ENCODE measurements at regions not wholly inside any gene's neighbourhood (a gene's known extent, or its start where the extent isn't known, plus 50 kb on each side); places are given as distances from the start of the nearest gene placed in this dataset.

- CTCF ChIA-PET, result no interaction called here
- POLR2A ChIA-PET, result no interaction called here
Observed at GRCh38 chr9:74281674-74282073, 215.5 kb upstream of the RORB start.

GRCh38 chr9:74282526-74283253 lies 214.4 kb upstream of the RORB start:
- ChIA-PET CTCF (no interaction called here), POLR2A (no interaction called here)

GRCh38 chr9:74284581-74285450 lies 212.3 kb upstream of the RORB start:
- POLR2A ChIA-PET, result no interaction called here

GRCh38 chr9:74293479-74293878 lies 203.7 kb upstream of the RORB start:
- POLR2A ChIA-PET, result no interaction called here
- CTCF ChIA-PET, result no interaction called here

More at GRCh38 chr9:74284581-74285450, 212.3 kb upstream of the RORB start:
- CTCF ChIA-PET, result no interaction called here

GRCh38 chr9:74303945-74304344 lies 193.2 kb upstream of the RORB start:
- CTCF ChIA-PET, result no interaction called here
- POLR2A ChIA-PET, result no interaction called here

GRCh38 chr9:74304598-74304997 lies 192.5 kb upstream of the RORB start:
- POLR2A ChIA-PET, result no interaction called here

GRCh38 chr9:74309654-74310053 lies 187.5 kb upstream of the RORB start:
- CTCF ChIA-PET, result no interaction called here
- POLR2A ChIA-PET, result no interaction called here

More at GRCh38 chr9:74304598-74304997, 192.5 kb upstream of the RORB start:
- CTCF ChIA-PET, result no interaction called here

- POLR2A ChIA-PET, result no interaction called here
Observed at GRCh38 chr9:74317235-74317634, 179.9 kb upstream of the RORB start.

GRCh38 chr9:74321396-74321795 lies 175.7 kb upstream of the RORB start:
- POLR2A ChIA-PET, result no interaction called here
- CTCF ChIA-PET, result no interaction called here

More at GRCh38 chr9:74317235-74317634, 179.9 kb upstream of the RORB start:
- CTCF ChIA-PET, result no interaction called here

GRCh38 chr9:74322661-74323314 lies 174.3 kb upstream of the RORB start:
- CTCF ChIA-PET, result no interaction called here
- POLR2A ChIA-PET, result interaction anchor here (0.6 kb wide), 1 partner anchor 93 kb away, joined by 3 read pairs; no protein-coding TSS in a partner anchor

- CTCF ChIA-PET, result no interaction called here
- POLR2A ChIA-PET, result no interaction called here
Observed at GRCh38 chr9:74330487-74331214, 166.5 kb upstream of the RORB start.

- ChIA-PET POLR2A (no interaction called here), CTCF (no interaction called here)
Observed at GRCh38 chr9:74331607-74332006, 165.5 kb upstream of the RORB start.

GRCh38 chr9:74333384-74334032 lies 163.6 kb upstream of the RORB start:
- POLR2A ChIA-PET, result no interaction called here
- CTCF ChIA-PET, result no interaction called here

GRCh38 chr9:74334271-74334670 lies 162.9 kb upstream of the RORB start:
- POLR2A ChIA-PET, result no interaction called here
- CTCF ChIA-PET, result no interaction called here

- CTCF ChIA-PET, result no interaction called here
Observed at GRCh38 chr9:74336161-74336560, 161.0 kb upstream of the RORB start.

GRCh38 chr9:74348777-74349176 lies 148.4 kb upstream of the RORB start:
- CTCF ChIA-PET, result no interaction called here

More at GRCh38 chr9:74336161-74336560, 161.0 kb upstream of the RORB start:
- POLR2A ChIA-PET, result no interaction called here

GRCh38 chr9:74355107-74355506 lies 142.0 kb upstream of the RORB start:
- POLR2A ChIA-PET, result no interaction called here
- CTCF ChIA-PET, result no interaction called here

More at GRCh38 chr9:74348777-74349176, 148.4 kb upstream of the RORB start:
- POLR2A ChIA-PET, result no interaction called here

GRCh38 chr9:74357577-74357976 lies 139.6 kb upstream of the RORB start:
- ChIA-PET POLR2A (no interaction called here), CTCF (no interaction called here)

- POLR2A ChIA-PET, result no interaction called here
- CTCF ChIA-PET, result no interaction called here
Observed at GRCh38 chr9:74358959-74359358, 138.2 kb upstream of the RORB start.

- CTCF ChIA-PET, result no interaction called here
Observed at GRCh38 chr9:74361508-74361907, 135.6 kb upstream of the RORB start.

More at GRCh38 chr9:74361508-74361907, 135.6 kb upstream of the RORB start:
- POLR2A ChIA-PET, result no interaction called here

Measured in activated CD8-positive, alpha-beta memory T cell treated with anti-CD3 and anti-CD28 coated beads for 36 hours (primary cell).